Heart left ventricle (tissue), 13 donors: ENCODE measurements at regions not wholly inside any gene's neighbourhood (a gene's known extent, or its start where the extent isn't known, plus 50 kb on each side); places are given as distances from the start of the nearest gene placed in this dataset.
"Not testable (repeated sequence)": the region's sequence is repeated elsewhere in the genome, so short reads cannot be mapped to it uniquely, and the experiment has no call there.

Experiments used
- CTCF ChIP-seq, 12 donors: fragments of 200-600 bp; sonication (generic) in 4 of 12; IDR thresholded peaks; one replicate each; pipeline versions ENCODE4 v1.5.0 to v1.8.0; 2018 to 2022; ENCODE audit warnings: antibody characterized with exemption in 12 of 12, mild to moderate bottlenecking in 5 of 12
- POLR2A ChIP-seq, 2 donors: fragments of 450-650 bp; IDR thresholded peaks; one replicate each; pipeline ENCODE4 v1.6.1; 2017; ENCODE audit warnings: antibody characterized with exemption in 2 of 2, mild to moderate bottlenecking in 2 of 2, moderate library complexity in 2 of 2
- donor health status: ischemic (EF 13 %, LVEDD 7.1; RV severe dilation, severe dysfunction).
- donor health status: DM: no; HTN: yes; CAD: no.
- donor health status: DM: no; HTN: no; CAD: no.
- donor health status: ischemic (EF 25% LVEDD 6.9; RV normal size, moderate dysfunction).
- donor health status: ischemic (EF 25% LVEDD 5.7; RV mildly dilated, moderate dysfunction).
- donor health status: ischemic (EF 35%, LVEDD 5.7; RV mildly dilated, moderate dysfunction).
- donor health status: nonischemic (EF 11% LVEDD 7.7; RV severe dilation, severe dysfunction).
- donor health status: DM: yes; HTN: yes; CAD: no.
- donor health status: PGD.
- donor health status: ischemic (EF 29% LVEDD 5.4; RV normal size, mild dysfunction).
- donor health status: nonischemic (EF 23%, LVEDD 6.1; RV moderate dilation, normal function).

- TF ChIP-seq CTCF, POLR2A (IDR thresholded peaks at IDR 0.05): not testable (repeated sequence)
Measured at GRCh38 chr20:25982701-25983100, 286.0 kb upstream of the ZNF337 start.
